C4-2B (cell line): ENCODE measurements at regions not wholly inside any gene's neighbourhood (a gene's known extent, or its start where the extent isn't known, plus 50 kb on each side); places are given as distances from the start of the nearest gene placed in this dataset.

Source experiments
- H3K27ac ChIP-seq: fragments of 450-650 bp; 2 replicates; pipeline ENCODE4 v1.5.1; 2017
- ZFX ChIP-seq: fragments of 450-650 bp; IDR thresholded peaks from 2 replicates; pipeline ENCODE4 v1.6.1; 2017
- TF ChIP-seq, protein P1 (sequence below): fragments of 450-650 bp; conservative IDR thresholded peaks from 2 replicates; pipeline ENCODE4 v1.5.1; 2017; ENCODE audit warnings: mild to moderate bottlenecking

DNA sequence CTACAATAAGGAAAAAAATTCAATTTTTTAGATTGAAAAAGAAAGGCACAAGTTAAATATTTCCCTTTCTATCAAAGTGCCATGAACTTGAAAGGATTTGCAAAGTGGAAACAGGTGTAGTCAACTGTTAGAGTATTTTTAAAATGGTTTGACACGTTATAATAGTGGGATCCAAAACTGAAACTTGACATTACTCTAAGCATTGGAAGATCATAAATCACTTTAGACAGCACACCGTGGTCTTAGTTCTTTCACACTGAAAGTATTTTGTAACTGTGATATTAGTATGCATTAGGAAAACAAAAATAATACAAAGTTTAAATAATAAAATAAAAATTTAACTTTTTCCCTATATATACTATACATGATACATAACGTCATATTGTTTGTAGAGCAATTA lies 933.1 kb downstream of the EPHA3 start:
- H3K27ac ChIP-seq = no peak overlapping the region
- TF ChIP-seq ZFX = no peak
- TF ChIP-seq, protein P1, sequence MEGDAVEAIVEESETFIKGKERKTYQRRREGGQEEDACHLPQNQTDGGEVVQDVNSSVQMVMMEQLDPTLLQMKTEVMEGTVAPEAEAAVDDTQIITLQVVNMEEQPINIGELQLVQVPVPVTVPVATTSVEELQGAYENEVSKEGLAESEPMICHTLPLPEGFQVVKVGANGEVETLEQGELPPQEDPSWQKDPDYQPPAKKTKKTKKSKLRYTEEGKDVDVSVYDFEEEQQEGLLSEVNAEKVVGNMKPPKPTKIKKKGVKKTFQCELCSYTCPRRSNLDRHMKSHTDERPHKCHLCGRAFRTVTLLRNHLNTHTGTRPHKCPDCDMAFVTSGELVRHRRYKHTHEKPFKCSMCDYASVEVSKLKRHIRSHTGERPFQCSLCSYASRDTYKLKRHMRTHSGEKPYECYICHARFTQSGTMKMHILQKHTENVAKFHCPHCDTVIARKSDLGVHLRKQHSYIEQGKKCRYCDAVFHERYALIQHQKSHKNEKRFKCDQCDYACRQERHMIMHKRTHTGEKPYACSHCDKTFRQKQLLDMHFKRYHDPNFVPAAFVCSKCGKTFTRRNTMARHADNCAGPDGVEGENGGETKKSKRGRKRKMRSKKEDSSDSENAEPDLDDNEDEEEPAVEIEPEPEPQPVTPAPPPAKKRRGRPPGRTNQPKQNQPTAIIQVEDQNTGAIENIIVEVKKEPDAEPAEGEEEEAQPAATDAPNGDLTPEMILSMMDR = no peak

DNA sequence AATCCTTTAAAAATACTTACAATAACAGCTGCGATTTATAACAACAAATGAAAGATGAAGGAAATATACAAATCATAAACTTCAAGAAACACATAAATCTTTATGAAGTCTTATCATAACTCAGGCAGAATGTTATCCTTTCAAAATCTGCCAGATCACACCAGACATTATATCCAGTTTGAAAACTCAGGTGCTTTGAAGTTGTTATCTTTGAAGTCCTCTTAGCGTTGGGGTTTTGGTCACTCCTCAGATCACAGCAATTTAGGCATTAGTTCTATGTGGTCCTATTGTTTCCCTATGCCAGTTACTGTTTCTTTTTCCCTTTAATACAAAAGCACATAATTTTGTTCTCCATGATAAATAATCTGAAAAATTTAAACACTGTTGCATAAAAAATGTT lies 934.6 kb downstream of the EPHA3 start:
- no peak overlapping the region for H3K27ac ChIP-seq
- TF ChIP-seq ZFX = no peak
- TF ChIP-seq, protein P1 = no peak

DNA sequence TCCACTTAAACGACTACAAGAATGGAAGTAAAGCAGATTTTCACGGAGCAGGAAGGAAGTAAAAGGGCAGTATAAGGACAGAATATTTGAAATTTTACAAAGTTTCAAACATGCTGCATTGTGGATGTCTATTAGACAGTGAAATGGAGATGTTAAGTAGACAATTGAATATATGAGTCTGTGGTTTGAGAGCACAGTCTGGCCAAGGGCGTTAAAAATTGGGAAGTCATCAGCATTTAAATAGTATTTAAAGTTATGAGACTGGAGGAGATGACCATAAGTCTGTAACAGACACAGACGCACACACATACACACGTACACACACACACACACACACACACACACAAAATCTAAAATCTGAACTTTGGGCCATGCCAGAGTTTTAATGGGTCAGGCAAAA lies 935.9 kb downstream of the EPHA3 start:
- H3K27ac ChIP-seq = no peak overlapping the region
- TF ChIP-seq, protein P1 = no peak
- no peak for TF ChIP-seq ZFX

DNA sequence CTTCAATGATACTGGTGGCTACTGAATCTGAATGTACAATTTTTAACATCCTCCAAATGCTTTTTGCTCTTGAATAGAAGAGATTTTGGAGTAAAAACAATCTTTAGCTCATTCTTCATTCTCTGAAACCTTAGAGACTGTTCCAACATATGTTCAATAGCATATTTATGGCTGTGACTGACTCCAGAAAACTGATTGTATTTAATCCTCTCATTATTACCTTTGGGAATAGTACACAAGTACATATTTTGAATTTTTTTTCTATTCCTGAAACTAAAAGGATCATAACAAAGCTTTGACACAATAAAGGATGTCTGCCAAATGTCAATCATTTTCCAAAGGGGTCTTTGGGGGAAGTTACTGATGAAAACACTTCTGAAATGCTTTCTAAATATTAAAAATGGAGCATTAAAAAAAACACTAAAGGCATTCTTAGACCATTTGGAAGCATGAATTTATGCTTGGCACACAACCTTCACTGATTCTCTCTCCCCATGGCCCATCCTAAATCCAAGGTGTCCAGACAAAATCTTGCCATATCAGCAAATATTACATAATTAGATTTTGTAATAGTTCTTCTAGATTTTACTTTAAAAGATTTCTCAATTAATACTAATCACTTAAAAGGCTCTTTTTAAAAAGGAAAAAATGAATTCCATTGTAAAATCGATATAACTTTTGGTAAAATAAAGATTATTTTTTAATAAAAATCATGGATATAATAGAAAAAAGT lies 936.8 kb downstream of the EPHA3 start:
- TF ChIP-seq, protein P1 = no peak
- TF ChIP-seq ZFX = no peak
- H3K27ac ChIP-seq = no peak overlapping the region

DNA sequence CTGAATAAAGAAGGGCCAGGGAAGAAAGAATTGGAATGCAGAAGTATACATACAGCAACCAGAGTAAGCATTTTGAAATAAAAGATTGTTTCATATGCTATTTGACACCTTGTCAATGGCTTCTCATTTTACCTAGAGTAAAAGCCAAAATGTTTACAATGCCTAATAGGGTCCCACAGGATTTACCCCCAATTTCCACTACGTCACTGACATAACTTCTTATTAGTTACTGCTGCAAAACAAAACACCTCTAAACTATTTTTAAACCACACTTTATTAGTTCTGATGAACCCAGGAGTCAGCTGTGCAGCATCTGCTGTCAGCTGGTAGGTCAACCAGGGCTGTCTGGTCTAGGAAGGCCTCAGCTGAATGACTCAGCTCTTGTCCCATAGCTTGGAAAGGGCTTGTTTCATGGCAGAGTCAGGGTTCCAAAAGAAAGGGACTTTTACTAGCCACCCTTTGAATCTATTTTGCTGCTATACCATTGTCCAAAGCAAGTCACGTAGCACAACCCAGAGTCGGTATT lies 945.1 kb downstream of the EPHA3 start:
- no peak for TF ChIP-seq ZFX
- TF ChIP-seq, protein P1 = no peak
- H3K27ac ChIP-seq = no peak overlapping the region

DNA sequence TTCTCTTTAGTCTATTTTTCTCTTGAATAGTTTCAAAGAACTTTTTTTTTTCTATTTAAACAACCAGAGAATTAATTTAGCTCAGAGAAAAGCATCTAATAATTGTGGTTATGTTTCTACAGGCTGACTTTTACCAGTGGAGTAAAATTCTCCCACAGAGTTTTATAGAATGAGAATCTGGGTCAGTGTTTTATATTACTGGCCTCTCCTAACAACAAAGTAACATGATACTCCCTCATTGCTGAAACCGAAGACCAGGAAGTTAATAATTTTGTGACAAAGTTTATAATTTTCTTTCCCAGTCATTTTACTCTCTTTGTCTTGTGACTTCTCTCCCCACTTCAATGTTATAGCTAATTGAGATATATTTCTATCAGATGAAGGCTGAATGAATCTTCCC lies 946.9 kb downstream of the EPHA3 start:
- H3K27ac ChIP-seq = no peak overlapping the region
- no peak for TF ChIP-seq ZFX
- TF ChIP-seq, protein P1 = no peak

DNA sequence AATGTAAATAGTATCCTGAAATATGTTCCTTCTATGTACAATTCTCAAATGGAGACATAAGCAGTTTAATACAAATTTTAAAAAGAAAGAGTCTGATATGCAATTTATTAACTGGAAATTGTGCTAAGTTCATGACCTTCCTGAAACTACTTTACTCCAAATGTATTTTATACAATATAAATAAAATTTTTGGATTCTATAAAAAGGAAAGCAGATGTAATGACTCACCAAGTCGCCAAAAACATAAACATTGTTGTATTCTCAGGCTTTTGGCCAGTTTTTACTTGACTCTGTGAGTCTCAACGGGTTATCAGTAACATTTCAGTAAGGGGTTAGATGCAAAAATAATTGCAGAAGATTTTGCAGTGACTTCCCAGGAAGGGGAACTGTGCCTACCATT lies 948.2 kb downstream of the EPHA3 start:
- TF ChIP-seq, protein P1 = no peak
- TF ChIP-seq ZFX = no peak
- no peak overlapping the region for H3K27ac ChIP-seq
